B cell (primary cell): ENCODE measurements at regions not wholly inside any gene's neighbourhood (a gene's known extent, or its start where the extent isn't known, plus 50 kb on each side); places are given as distances from the start of the nearest gene placed in this dataset.

Experiments
- ATAC-seq: fragments of 200-7000 bp; cut with Tn5 transposase; one replicate; pipeline ENCODE4 v1.10.0; 2021; ENCODE audit warnings: low read depth, mild to moderate bottlenecking, moderate number of reproducible peaks, moderate library complexity
- CTCF ChIA-PET: fragments of 350-600 bp; sonication (Branson Sonifier 250); formaldehyde crosslinking; loops from one replicate; lab custom pipeline; 2021; ENCODE audit warnings: antibody characterized with exemption, inconsistent platforms; lab: Charles Lee
- POLR2A ChIA-PET: fragments of 350-600 bp; sonication (Branson Sonifier 250); formaldehyde crosslinking; loops from one replicate; lab custom pipeline; 2021; ENCODE audit warnings: antibody characterized with exemption; lab: Charles Lee
- DNase-seq: peaks from one replicate; pipeline ENCODE4 v3.0.0; 2013
- H2AFZ ChIP-seq: 2 replicates; pipeline ENCODE4 v1.6.1; 2012; ENCODE audit warnings: mild to moderate bottlenecking, low read depth, low read length; ENCODE audit not compliant: insufficient read depth, poor library complexity, severe bottlenecking
- H3K27ac ChIP-seq, 2 donors: 1 replicate in 1 of 2; 2 replicates in 1 of 2; pipeline ENCODE4 v1.5.1; 2012 to 2013; ENCODE audit warnings: low read length in 2 of 2, mild to moderate bottlenecking in 2 of 2, moderate library complexity in 1 of 2
- H3K27me3 ChIP-seq, 4 experiments: fragments of 200-600 bp in 1 of 4; sonication (generic) in 1 of 4; replicated peaks in 1 of 4; 1 replicate in 2 of 4; 2 replicates in 2 of 4; pipeline versions ENCODE4 v1.6.1 to v1.7.0; 2013 to 2016; ENCODE audit warnings: low read length in 3 of 4, mild to moderate bottlenecking in 2 of 4, mixed read lengths in 1 of 4, moderate library complexity in 1 of 4; ENCODE audit not compliant: insufficient read depth in 4 of 4, control insufficient read depth in 3 of 4; ENCODE audit errors: control extremely low read depth in 1 of 4
- H3K36me3 ChIP-seq, 2 experiments: replicated peaks in 1 of 2; 1 replicate in 1 of 2; 2 replicates in 1 of 2; pipeline versions ENCODE4 v1.6.1 to v1.7.1; 2013; ENCODE audit warnings: low read length in 1 of 2; ENCODE audit not compliant: insufficient read depth in 2 of 2, control insufficient read depth in 1 of 2; ENCODE audit errors: control extremely low read depth in 1 of 2, extremely low read depth in 1 of 2
- H3K4me1 ChIP-seq, 2 donors: fragments of 200-600 bp in 1 of 2; sonication (generic) in 1 of 2; 1 replicate in 1 of 2; 2 replicates in 1 of 2; pipeline versions ENCODE4 v1.5.1 to v1.6.1; 2013 to 2017; ENCODE audit warnings: low read length in 2 of 2; ENCODE audit not compliant: control insufficient read depth in 2 of 2, insufficient read depth in 2 of 2
- H3K4me2 ChIP-seq: replicated peaks from 2 replicates; pipeline ENCODE3; 2012; ENCODE audit warnings: mild to moderate bottlenecking, low read depth, low read length; ENCODE audit not compliant: poor library complexity, severe bottlenecking
- H3K4me3 ChIP-seq, 5 experiments: fragments of 200-600 bp in 1 of 5; sonication (generic) in 1 of 5; 1 replicate in 3 of 5; 2 replicates in 2 of 5; pipeline versions ENCODE4 v1.5.1 to v1.7.0; 2011 to 2016; ENCODE audit warnings: low read length in 4 of 5, mild to moderate bottlenecking in 4 of 5, low read depth in 2 of 5, control low read depth in 1 of 5, moderate library complexity in 1 of 5; ENCODE audit not compliant: insufficient read depth in 1 of 5; ENCODE audit errors: control extremely low read depth in 1 of 5, extremely low read depth in 1 of 5
- H3K79me2 ChIP-seq: fragments of 200-600 bp; sonication (generic); one replicate; pipeline ENCODE4 v1.6.0; 2016; ENCODE audit warnings: low read length; ENCODE audit not compliant: control insufficient read depth, insufficient read depth
- H3K9ac ChIP-seq: fragments of 200-600 bp; sonication (generic); 2 replicates; pipeline ENCODE4 v1.6.1; 2017; ENCODE audit warnings: mild to moderate bottlenecking, low read length, moderate library complexity
- H3K9me3 ChIP-seq, 3 donors: one replicate each; pipeline versions ENCODE4 v1.6.1 to v1.7.1; 2013; ENCODE audit warnings: low read length in 2 of 3; ENCODE audit not compliant: control insufficient read depth in 2 of 3, insufficient read depth in 1 of 3; ENCODE audit errors: control extremely low read depth in 1 of 3
- H4K20me1 ChIP-seq: 2 replicates; pipeline ENCODE4 v1.6.0; 2012; ENCODE audit warnings: mild to moderate bottlenecking, low read length; ENCODE audit not compliant: insufficient read depth, control insufficient read depth, poor library complexity, severe bottlenecking
- H3K27ac Mint-ChIP-seq: one replicate; pipeline ENCODE4 v1.8.0; 2021; ENCODE audit warnings: mixed read lengths
- H3K27me3 Mint-ChIP-seq: one replicate; pipeline ENCODE4 v1.8.0; 2021; ENCODE audit warnings: mixed read lengths
- H3K4me1 Mint-ChIP-seq: one replicate; pipeline ENCODE4 v1.8.0; 2021; ENCODE audit warnings: mixed read lengths
- H3K4me3 Mint-ChIP-seq: one replicate; pipeline ENCODE4 v1.8.0; 2021; ENCODE audit warnings: mixed read lengths
- H3K9me3 Mint-ChIP-seq: one replicate; pipeline ENCODE4 v1.8.0; 2022; ENCODE audit warnings: mixed read lengths; ENCODE audit not compliant: insufficient read depth
- CTCF ChIP-seq: fragments of 200-600 bp; IDR thresholded peaks from one replicate; pipeline ENCODE4 v1.8.0; 2022; ENCODE audit warnings: antibody characterized with exemption, mild to moderate bottlenecking
- EZH2 ChIP-seq: IDR thresholded peaks from 2 replicates; pipeline ENCODE4 v1.6.1; 2012; ENCODE audit warnings: borderline replicate concordance, low read depth, mild to moderate bottlenecking, moderate library complexity, low read length; ENCODE audit not compliant: insufficient read depth, poor library complexity, severe bottlenecking
- WGBS: methylation state at CpG from one replicate; pipeline ENCODE4 v1.1.5; 2013; ENCODE audit warnings: missing lambda C conversion rate; ENCODE audit not compliant: insufficient coverage; 5-methylcytosine and 5-hydroxymethylcytosine counted together
- intact Hi-C: fragments of 100-400 bp; cut with micrococcal nuclease; formaldehyde crosslinking; loops from one replicate; pipeline ENCODE4 v1.10.0; 2022

- no peak overlapping the region for H3K4me2 ChIP-seq
- H2AFZ ChIP-seq, result no peak overlapping the region
- H3K4me1 ChIP-seq, result no peaks in the 10 kb centered on the region
- Mint-ChIP-seq H3K27me3 (peaks cover 11% of the 10 kb centered on the region), H3K4me3 (no peak overlapping the region), H3K27ac (no peak overlapping the region), H3K9me3 (peaks cover 4% of the 10 kb centered on the region), H3K4me1 (no peaks in the 10 kb centered on the region)
- H3K4me3 ChIP-seq, result no peak overlapping the region
- DNase-seq, result no peak
- ATAC-seq, result no peak
- intact Hi-C loops, result no loop called here
- no peaks in the 10 kb centered on the region for H3K27me3 ChIP-seq
- no peaks in the 10 kb centered on the region for H3K79me2 ChIP-seq
- no peaks in the 10 kb centered on the region for H3K36me3 ChIP-seq
- TF ChIP-seq CTCF (no peak), EZH2 (no peak)
- H3K9me3 ChIP-seq, result no peaks in the 10 kb centered on the region
- CTCF ChIA-PET, result no interaction called here
- H3K27ac ChIP-seq, result no peak overlapping the region
- no peak overlapping the region for H3K9ac ChIP-seq
- POLR2A ChIA-PET, result no interaction called here
- H4K20me1 ChIP-seq, result no peaks in the 10 kb centered on the region
- 81% methylated on average over 8 of the region's 15 CpGs for WGBS
These were observed 70.6 kb upstream of the PCSK1 start for GRCh38 chr5:96503501-96504236.

GRCh38 chr5:96506376-96506775, 73.3 kb upstream of the PCSK1 start:
- Histone ChIP-seq H3K4me3 (no peak overlapping the region), H3K9me3 (no peaks in the 10 kb centered on the region), H4K20me1 (no peaks in the 10 kb centered on the region), H3K36me3 (no peaks in the 10 kb centered on the region), H3K4me2 (no peak overlapping the region), H3K79me2 (no peaks in the 10 kb centered on the region), H3K4me1 (no peaks in the 10 kb centered on the region), H3K27me3 (no peaks in the 10 kb centered on the region), H2AFZ (no peak overlapping the region), H3K27ac (no peak overlapping the region), H3K9ac (no peak overlapping the region)
- DNase-seq, result no peak
- WGBS, result no CpG with 5 or more reads among the region's 1 CpG
- no peak overlapping the region for H3K4me3 Mint-ChIP-seq
- ATAC-seq, result no peak
- peaks cover 14% of the 10 kb centered on the region for H3K27me3 Mint-ChIP-seq
- POLR2A ChIA-PET, result no interaction called here
- H3K9me3 Mint-ChIP-seq, result no peaks in the 10 kb centered on the region
- no peak overlapping the region for H3K27ac Mint-ChIP-seq
- CTCF ChIA-PET, result no interaction called here
- H3K4me1 Mint-ChIP-seq, result no peaks in the 10 kb centered on the region
- TF ChIP-seq CTCF (no peak), EZH2 (no peak)
- intact Hi-C loops, result no loop called here
